ENCODE measurements at regions not wholly inside any gene's neighbourhood (a gene's known extent, or its start where the extent isn't known, plus 50 kb on each side); places are given as distances from the start of the nearest gene placed in this dataset.

GRCh38 chr18:37920865-37921264 lies 355.3 kb upstream of the CELF4 start:
- no peak for DNase-seq (ENCODE audit: low spot score)
- TF ChIP-seq CTCF (conservative IDR thresholded peaks at IDR 0.05; ENCODE audit: low read depth), result no peak
- ChIA-PET CTCF (no interaction called here), POLR2A (ENCODE audit: low non-redundant PET) (no interaction called here)
- no peak overlapping the region for H3K27ac ChIP-seq

GRCh38 chr18:37913051-37913450 lies 347.5 kb upstream of the CELF4 start:
- no peak for TF ChIP-seq CTCF (conservative IDR thresholded peaks at IDR 0.05; ENCODE audit: low read depth)
- H3K27ac ChIP-seq, result no peak overlapping the region
- POLR2A ChIA-PET (ENCODE audit: low non-redundant PET), result no interaction called here
- no peak for DNase-seq (ENCODE audit: low spot score)
- CTCF ChIA-PET, result interaction anchor here (0.6 kb wide), 1 partner anchor 62 kb away, joined by 3 read pairs; no protein-coding TSS in a partner anchor

GRCh38 chr18:37902344-37902743 lies 336.7 kb upstream of the CELF4 start:
- TF ChIP-seq CTCF (conservative IDR thresholded peaks at IDR 0.05; ENCODE audit: low read depth), result no peak
- ChIA-PET POLR2A (ENCODE audit: low non-redundant PET) (no interaction called here), CTCF (no interaction called here)
- no peak for DNase-seq (ENCODE audit: low spot score)
- H3K27ac ChIP-seq, result no peak overlapping the region

- TF ChIP-seq CTCF (conservative IDR thresholded peaks at IDR 0.05; ENCODE audit: low read depth), result no peak
- H3K27ac ChIP-seq, result no peak overlapping the region
- DNase-seq (ENCODE audit: low spot score), result no peak
- ChIA-PET POLR2A (ENCODE audit: low non-redundant PET) (no interaction called here), CTCF (no interaction called here)
These were observed 334.7 kb upstream of the CELF4 start for GRCh38 chr18:37900326-37900725.

DNA sequence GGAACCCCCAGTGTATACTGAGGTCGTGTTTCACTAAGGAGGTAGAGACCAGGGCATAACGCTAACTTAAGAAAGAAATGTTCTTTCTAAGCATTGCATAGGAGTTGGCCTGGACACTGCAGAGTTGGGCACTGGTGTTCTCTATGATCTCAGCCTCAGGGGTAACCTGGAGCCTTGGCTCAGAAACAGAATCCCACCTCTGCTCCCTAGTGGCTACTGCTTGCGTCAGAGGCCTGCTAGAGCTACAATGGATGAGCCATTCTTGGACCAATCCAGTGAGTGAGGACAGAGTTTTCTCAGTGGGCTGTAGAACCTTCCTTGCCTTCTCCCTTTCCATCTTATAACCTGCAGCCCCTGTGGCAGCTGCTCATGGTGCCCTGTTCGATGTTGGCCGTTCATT lies 324.4 kb upstream of the CELF4 start:
- TF ChIP-seq CTCF (conservative IDR thresholded peaks at IDR 0.05; ENCODE audit: low read depth), result no peak
- CTCF ChIA-PET, result no interaction called here
- no peak overlapping the region for H3K27ac ChIP-seq
- DNase-seq (ENCODE audit: low spot score), result no peak
- POLR2A ChIA-PET (ENCODE audit: low non-redundant PET), result no interaction called here

DNA sequence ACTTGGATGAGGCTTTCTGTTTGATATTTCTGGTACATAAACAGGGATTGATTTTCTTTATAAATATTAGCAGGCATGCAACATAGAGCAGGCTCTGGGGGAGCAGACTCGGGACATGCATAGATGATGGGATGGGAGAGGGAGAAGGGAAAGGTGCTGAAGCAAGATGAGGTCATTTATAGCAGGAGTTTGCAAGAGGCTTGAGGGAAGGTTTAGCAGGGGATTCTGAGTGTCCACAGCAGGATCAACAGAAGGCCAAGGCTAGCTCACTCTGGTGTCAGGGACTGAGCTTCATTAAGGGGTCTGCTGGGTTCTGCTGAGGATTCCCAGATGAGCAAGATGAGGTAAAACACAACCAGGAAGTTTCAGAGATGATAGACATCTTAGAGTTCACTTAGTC lies 309.1 kb upstream of the CELF4 start:
- no peak for DNase-seq (ENCODE audit: low spot score)
- ChIA-PET CTCF (no interaction called here), POLR2A (ENCODE audit: low non-redundant PET) (no interaction called here)
- no peak for TF ChIP-seq CTCF (conservative IDR thresholded peaks at IDR 0.05; ENCODE audit: low read depth)
- no peak overlapping the region for H3K27ac ChIP-seq

GRCh38 chr18:37873416-37873815 lies 307.8 kb upstream of the CELF4 start:
- POLR2A ChIA-PET (ENCODE audit: low non-redundant PET), result no interaction called here
- DNase-seq (ENCODE audit: low spot score), result no peak
- no peak overlapping the region for H3K27ac ChIP-seq
- CTCF ChIA-PET, result no interaction called here
- no peak for TF ChIP-seq CTCF (conservative IDR thresholded peaks at IDR 0.05; ENCODE audit: low read depth)

All from RWPE1 (cell line).